Right atrium auricular region (tissue), 2 donors: ENCODE measurements at regions not wholly inside any gene's neighbourhood (a gene's known extent, or its start where the extent isn't known, plus 50 kb on each side); places are given as distances from the start of the nearest gene placed in this dataset.
"Not testable (repeated sequence)": the region's sequence is repeated elsewhere in the genome, so short reads cannot be mapped to it uniquely, and the experiment has no call there.

Source experiments
- DNase-seq: peaks from one replicate; pipeline ENCODE4 v3.0.0-alpha.2; 2019; ENCODE audit warnings: low spot score
- H3K27ac ChIP-seq, 2 donors: fragments of 200-600 bp; sonication (generic); 1 replicate in 1 of 2; 2 replicates in 1 of 2; pipeline ENCODE4 v1.5.1; 2016 to 2019
- H3K27me3 ChIP-seq, 2 donors: fragments of 200-600 bp; sonication (generic); one replicate each; pipeline versions ENCODE4 v1.5.1 to v1.6.0; 2017 to 2019
- H3K36me3 ChIP-seq: fragments of 200-600 bp; sonication (generic); one replicate; pipeline ENCODE4 v1.5.1; 2016
- H3K4me1 ChIP-seq, 2 donors: fragments of 200-600 bp; sonication (generic); one replicate each; pipeline versions ENCODE4 v1.5.1 to v1.6.0; 2017 to 2019
- H3K4me3 ChIP-seq, 2 donors: fragments of 200-600 bp; sonication (generic); 1 replicate in 1 of 2; 2 replicates in 1 of 2; pipeline ENCODE4 v1.5.1; 2017 to 2019; ENCODE audit warnings: mild to moderate bottlenecking in 1 of 2, moderate library complexity in 1 of 2
- H3K9me3 ChIP-seq, 2 donors: fragments of 200-600 bp; sonication (generic); one replicate each; pipeline ENCODE4 v1.5.1; 2019
- TF ChIP-seq, protein P1 (sequence below), 2 donors: fragments of 200-600 bp; sonication (generic); IDR thresholded peaks; one replicate each; pipeline ENCODE4 v1.5.1; 2019; ENCODE audit warnings: antibody characterized with exemption in 2 of 2

DNA sequence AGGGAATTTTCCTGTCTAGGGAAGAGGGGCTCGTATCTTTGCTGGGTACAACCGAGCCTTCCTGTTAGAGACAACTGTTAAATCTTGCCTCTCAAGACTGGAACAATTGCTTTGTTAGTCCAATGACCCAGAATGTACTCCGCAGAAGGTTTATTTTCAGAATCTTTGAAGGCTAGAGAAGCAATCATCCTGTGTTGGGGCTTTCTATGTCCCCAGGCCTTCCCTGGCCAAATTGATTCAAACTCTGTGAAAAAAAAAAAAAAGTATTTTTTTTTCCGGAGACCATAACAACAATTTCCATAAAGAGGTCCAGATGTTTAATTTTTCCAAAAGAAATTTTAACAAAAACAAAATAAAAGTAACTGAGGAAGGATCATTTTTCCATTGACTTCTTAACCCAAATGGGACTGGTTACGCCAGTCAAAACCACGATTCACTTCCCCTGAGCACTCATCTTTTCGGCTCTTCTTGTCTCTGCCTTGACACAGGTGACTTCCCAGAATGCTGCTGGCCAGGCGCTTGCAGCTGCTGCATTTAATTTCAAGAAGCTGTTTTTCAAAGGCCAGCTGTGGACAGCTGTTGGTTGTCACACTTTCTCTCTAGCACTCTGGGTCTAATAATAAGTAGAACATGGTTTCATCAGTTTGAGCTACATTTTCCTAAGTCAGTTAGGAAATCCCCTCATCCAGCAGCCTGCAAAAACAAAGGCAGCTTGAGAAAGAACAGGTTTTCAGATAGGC, 81.6 kb upstream of the MANSC4 start:
- peak overlapping the region; percentile 41 to 56 for H3K27ac ChIP-seq
- no peaks in the 10 kb centered on the region for H3K36me3 ChIP-seq
- TF ChIP-seq, protein P1, sequence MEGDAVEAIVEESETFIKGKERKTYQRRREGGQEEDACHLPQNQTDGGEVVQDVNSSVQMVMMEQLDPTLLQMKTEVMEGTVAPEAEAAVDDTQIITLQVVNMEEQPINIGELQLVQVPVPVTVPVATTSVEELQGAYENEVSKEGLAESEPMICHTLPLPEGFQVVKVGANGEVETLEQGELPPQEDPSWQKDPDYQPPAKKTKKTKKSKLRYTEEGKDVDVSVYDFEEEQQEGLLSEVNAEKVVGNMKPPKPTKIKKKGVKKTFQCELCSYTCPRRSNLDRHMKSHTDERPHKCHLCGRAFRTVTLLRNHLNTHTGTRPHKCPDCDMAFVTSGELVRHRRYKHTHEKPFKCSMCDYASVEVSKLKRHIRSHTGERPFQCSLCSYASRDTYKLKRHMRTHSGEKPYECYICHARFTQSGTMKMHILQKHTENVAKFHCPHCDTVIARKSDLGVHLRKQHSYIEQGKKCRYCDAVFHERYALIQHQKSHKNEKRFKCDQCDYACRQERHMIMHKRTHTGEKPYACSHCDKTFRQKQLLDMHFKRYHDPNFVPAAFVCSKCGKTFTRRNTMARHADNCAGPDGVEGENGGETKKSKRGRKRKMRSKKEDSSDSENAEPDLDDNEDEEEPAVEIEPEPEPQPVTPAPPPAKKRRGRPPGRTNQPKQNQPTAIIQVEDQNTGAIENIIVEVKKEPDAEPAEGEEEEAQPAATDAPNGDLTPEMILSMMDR (IDR thresholded peaks at IDR 0.05), result no peak
- no peaks in the 10 kb centered on the region for H3K9me3 ChIP-seq
- no peak overlapping the region for H3K4me3 ChIP-seq
- no peaks in the 10 kb centered on the region for H3K27me3 ChIP-seq
- peak; percentile 77 for DNase-seq
- H3K4me1 ChIP-seq, result no peaks in the 10 kb centered on the region

DNA sequence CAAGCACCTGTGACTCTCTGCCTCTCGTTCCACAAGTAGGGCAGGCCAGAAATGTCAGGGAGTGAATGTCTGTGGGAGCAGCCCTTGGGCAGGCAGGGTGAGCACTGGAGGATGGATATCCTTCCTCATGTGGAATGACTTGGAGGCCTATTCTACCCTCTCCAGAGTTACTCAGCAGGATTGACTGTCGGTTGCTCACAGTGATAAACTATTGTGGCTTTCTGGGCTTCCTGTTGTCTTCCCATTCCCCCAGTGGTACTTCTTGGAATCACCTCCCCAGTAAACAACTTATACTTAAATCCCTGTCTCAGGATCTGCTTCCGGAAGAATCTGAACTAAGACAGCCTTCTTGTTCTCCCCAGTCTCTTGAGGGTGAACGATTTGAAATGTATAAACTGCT, 79.6 kb upstream of the MANSC4 start:
- no peaks in the 10 kb centered on the region for H3K36me3 ChIP-seq
- TF ChIP-seq, protein P1 (IDR thresholded peaks at IDR 0.05), result no peak
- H3K4me3 ChIP-seq, result no peak overlapping the region
- no peak for DNase-seq
- H3K27me3 ChIP-seq, result no peaks in the 10 kb centered on the region
- H3K27ac ChIP-seq, result no peak overlapping the region
- H3K9me3 ChIP-seq, result no peaks in the 10 kb centered on the region
- H3K4me1 ChIP-seq, result no peaks in the 10 kb centered on the region

DNA sequence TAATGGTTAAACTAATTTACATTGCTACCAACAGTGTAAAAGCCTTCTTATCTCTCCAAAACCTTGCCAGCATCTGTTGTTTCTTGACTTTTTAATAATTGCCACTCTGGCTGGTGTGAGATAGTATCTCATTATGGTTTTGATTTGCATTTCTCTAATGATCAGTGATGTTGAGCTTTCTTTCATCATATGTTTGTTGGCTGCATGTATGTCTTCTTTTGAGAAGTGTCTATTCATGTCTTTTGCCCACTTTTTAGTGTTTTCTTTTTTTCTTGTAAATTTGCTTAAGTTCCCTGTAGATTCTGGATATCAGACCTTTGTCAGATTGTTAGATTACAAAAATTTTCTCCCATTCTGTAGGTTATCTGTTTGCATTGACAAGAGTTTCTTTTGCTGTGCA, 77.0 kb upstream of the MANSC4 start:
- not testable (repeated sequence) for H3K27me3 ChIP-seq, DNase-seq, H3K9me3 ChIP-seq, H3K36me3 ChIP-seq, H3K4me3 ChIP-seq, H3K27ac ChIP-seq, H3K4me1 ChIP-seq

DNA sequence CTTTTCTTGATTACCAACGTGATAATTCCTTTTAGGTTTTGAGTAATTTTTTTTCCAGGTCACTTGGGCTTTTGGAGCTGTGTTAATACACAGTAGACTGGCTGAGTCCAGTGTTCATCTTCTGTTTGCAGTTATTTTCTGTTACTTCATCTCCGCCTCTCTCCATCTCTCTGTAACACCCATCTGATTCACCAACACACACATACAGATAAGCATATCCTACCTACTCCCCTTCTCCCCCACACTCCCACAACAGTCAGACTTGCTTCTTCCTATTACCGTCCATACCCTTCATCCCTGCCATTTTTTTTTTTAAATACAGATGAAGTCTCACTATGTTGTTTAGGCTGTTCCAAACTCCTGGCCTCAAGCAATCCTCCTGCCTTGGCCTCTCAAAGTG, 72.7 kb upstream of the MANSC4 start:
- Histone ChIP-seq H3K9me3 (peaks cover 0 to 6% of the 10 kb centered on the region in 2 donors), H3K27ac (no peak overlapping the region), H3K4me1 (no peaks in the 10 kb centered on the region), H3K36me3 (no peaks in the 10 kb centered on the region), H3K27me3 (no peaks in the 10 kb centered on the region), H3K4me3 (no peak overlapping the region)
- TF ChIP-seq, protein P1 (IDR thresholded peaks at IDR 0.05), result no peak
- no peak for DNase-seq
